HG03045 (cell line): ENCODE measurements at regions not wholly inside any gene's neighbourhood (a gene's known extent, or its start where the extent isn't known, plus 50 kb on each side); places are given as distances from the start of the nearest gene placed in this dataset.

Experiments used
- ATAC-seq: cut with Tn5 transposase; IDR thresholded peaks from one replicate; pipeline ENCODE4 v1.9.1; 2021; ENCODE audit warnings: mild to moderate bottlenecking, moderate library complexity; ENCODE audit not compliant: unreplicated experiment

GRCh38 chr3:131151-131888, 65.2 kb upstream of the CHL1 start:
- no peak for ATAC-seq

- no peak for ATAC-seq
Observed at GRCh38 chr3:132378-132777, 64.2 kb upstream of the CHL1 start.

- ATAC-seq: no peak
Observed at GRCh38 chr3:132904-133303, 63.7 kb upstream of the CHL1 start.

DNA sequence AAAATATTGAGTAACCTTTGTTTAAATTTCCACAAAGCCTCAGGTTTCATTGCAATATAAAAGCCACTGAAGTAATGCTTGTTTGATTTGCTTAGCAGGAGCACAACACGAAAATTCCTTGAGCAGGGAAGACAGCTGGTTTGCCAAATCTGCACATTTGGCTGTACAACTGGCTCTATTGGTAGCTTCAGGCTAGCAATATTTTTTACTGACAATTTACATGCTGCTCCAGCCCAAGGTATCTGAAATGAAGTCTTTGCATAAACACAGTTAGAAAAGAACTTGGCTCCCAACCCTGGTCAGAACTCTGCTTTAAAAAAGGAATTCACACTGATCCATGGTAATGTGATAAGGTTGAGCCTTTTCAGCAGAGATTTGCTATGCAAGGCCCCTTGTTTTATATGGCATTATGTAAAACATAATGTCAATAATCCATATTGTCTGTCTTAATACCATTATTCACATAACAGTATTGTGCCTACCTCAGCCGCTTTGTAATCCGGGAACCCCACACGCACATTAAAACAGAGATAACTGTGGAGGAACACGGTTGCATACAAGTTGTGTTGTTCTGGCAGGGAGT, 55.7 kb upstream of the CHL1 start:
- no peak for ATAC-seq
